Loucy (cell line): ENCODE measurements at regions not wholly inside any gene's neighbourhood (a gene's known extent, or its start where the extent isn't known, plus 50 kb on each side); places are given as distances from the start of the nearest gene placed in this dataset.

ENCODE experiments used
- H2AFZ ChIP-seq: fragments of 200-600 bp; sonication (generic); 2 replicates; pipeline ENCODE4 v1.6.0; 2016; ENCODE audit warnings: antibody characterized with exemption, mild to moderate bottlenecking, low read length, moderate library complexity
- H3F3A ChIP-seq: fragments of 200-600 bp; 2 replicates; pipeline ENCODE4 v1.6.0; 2016; ENCODE audit warnings: antibody characterized with exemption, low read depth, mild to moderate bottlenecking
- H3K27me3 ChIP-seq: fragments of 200-600 bp; sonication (generic); 2 replicates; pipeline ENCODE4 v1.6.1; 2014; ENCODE audit warnings: low read length, mild to moderate bottlenecking; ENCODE audit not compliant: insufficient read depth, poor library complexity, severe bottlenecking
- H3K36me3 ChIP-seq: fragments of 200-600 bp; sonication (generic); 2 replicates; pipeline ENCODE4 v1.6.1; 2016; ENCODE audit warnings: low read length; ENCODE audit not compliant: insufficient read depth
- H3K4me1 ChIP-seq: fragments of 200-600 bp; sonication (generic); 2 replicates; pipeline ENCODE4 v1.5.1; 2014; ENCODE audit warnings: low read length, mild to moderate bottlenecking; ENCODE audit not compliant: insufficient read depth, poor library complexity, severe bottlenecking
- H3K4me2 ChIP-seq: fragments of 200-600 bp; sonication (generic); 2 replicates; pipeline ENCODE4 v1.6.0; 2014; ENCODE audit warnings: antibody characterized with exemption, low read length, low read depth, mild to moderate bottlenecking; ENCODE audit not compliant: poor library complexity, severe bottlenecking
- H3K4me3 ChIP-seq: fragments of 200-600 bp; sonication (generic); 2 replicates; pipeline ENCODE4 v1.5.1; 2014; ENCODE audit warnings: low read length, mild to moderate bottlenecking, mixed read lengths; ENCODE audit not compliant: poor library complexity, severe bottlenecking
- H3K79me2 ChIP-seq: fragments of 200-600 bp; sonication (generic); 2 replicates; pipeline ENCODE4 v1.6.1; 2014; ENCODE audit warnings: low read length; ENCODE audit not compliant: insufficient read depth
- H3K9ac ChIP-seq: fragments of 200-600 bp; sonication (generic); 2 replicates; pipeline ENCODE4 v1.6.0; 2014; ENCODE audit warnings: mild to moderate bottlenecking, low read depth, low read length, moderate library complexity; ENCODE audit not compliant: poor library complexity, severe bottlenecking
- H3K9me2 ChIP-seq: fragments of 200-600 bp; sonication (generic); replicated peaks from 2 replicates; pipeline ENCODE4 v1.6.1; 2016; ENCODE audit warnings: low read depth, low read length, mixed read lengths
- H3K9me3 ChIP-seq: fragments of 200-600 bp; sonication (generic); 2 replicates; pipeline ENCODE4 v1.6.1; 2014; ENCODE audit warnings: mild to moderate bottlenecking, antibody characterized with exemption, low read length, low read depth; ENCODE audit not compliant: insufficient read depth
- H4K20me1 ChIP-seq: fragments of 200-600 bp; sonication (generic); 2 replicates; pipeline ENCODE4 v1.6.0; 2014; ENCODE audit warnings: antibody characterized with exemption, low read length, mild to moderate bottlenecking; ENCODE audit not compliant: insufficient read depth, poor library complexity, severe bottlenecking
- EZH2phosphoT487 ChIP-seq: fragments of 200-600 bp; IDR thresholded peaks from 2 replicates; pipeline ENCODE4 v1.6.1; 2018; ENCODE audit warnings: antibody characterized with exemption, mild to moderate bottlenecking, moderate library complexity, borderline replicate concordance
- TF ChIP-seq, protein P1 (sequence below): fragments of 200-600 bp; sonication (generic); conservative IDR thresholded peaks from 2 replicates; pipeline ENCODE4 v1.5.1; 2014; ENCODE audit warnings: mild to moderate bottlenecking, antibody characterized with exemption, low read length

DNA sequence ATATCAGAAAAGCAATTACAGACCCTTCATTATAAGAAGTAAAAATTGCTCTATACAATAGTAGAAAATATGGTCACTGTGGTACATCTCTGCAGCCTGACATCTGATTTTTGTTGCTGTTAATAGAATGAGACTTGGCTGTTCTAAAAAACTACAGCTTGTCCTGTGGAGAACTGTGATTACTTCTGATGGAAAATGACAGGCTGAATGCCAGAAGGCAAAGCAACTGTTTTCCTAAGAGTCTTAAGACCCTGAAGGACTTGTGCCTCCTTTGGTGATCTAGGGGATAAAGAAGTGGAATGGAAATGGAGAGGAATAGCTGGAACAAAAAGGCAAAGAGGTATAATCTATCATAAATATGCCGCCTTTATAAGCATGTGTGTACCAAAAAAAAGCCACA is 314.8 kb downstream of the BCHE start:
- Histone ChIP-seq H2AFZ (no peak overlapping the region), H3K4me3 (no peak overlapping the region), H4K20me1 (no peaks in the 10 kb centered on the region), H3K9me2 (no peaks in the 10 kb centered on the region), H3K9ac (no peak overlapping the region), H3K9me3 (no peaks in the 10 kb centered on the region), H3F3A (no peaks in the 10 kb centered on the region), H3K4me2 (no peak overlapping the region), H3K27me3 (no peaks in the 10 kb centered on the region), H3K4me1 (no peaks in the 10 kb centered on the region), H3K79me2 (no peaks in the 10 kb centered on the region), H3K36me3 (no peaks in the 10 kb centered on the region)
- no peak for TF ChIP-seq EZH2phosphoT487
- TF ChIP-seq, protein P1, sequence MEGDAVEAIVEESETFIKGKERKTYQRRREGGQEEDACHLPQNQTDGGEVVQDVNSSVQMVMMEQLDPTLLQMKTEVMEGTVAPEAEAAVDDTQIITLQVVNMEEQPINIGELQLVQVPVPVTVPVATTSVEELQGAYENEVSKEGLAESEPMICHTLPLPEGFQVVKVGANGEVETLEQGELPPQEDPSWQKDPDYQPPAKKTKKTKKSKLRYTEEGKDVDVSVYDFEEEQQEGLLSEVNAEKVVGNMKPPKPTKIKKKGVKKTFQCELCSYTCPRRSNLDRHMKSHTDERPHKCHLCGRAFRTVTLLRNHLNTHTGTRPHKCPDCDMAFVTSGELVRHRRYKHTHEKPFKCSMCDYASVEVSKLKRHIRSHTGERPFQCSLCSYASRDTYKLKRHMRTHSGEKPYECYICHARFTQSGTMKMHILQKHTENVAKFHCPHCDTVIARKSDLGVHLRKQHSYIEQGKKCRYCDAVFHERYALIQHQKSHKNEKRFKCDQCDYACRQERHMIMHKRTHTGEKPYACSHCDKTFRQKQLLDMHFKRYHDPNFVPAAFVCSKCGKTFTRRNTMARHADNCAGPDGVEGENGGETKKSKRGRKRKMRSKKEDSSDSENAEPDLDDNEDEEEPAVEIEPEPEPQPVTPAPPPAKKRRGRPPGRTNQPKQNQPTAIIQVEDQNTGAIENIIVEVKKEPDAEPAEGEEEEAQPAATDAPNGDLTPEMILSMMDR, result no peak

DNA sequence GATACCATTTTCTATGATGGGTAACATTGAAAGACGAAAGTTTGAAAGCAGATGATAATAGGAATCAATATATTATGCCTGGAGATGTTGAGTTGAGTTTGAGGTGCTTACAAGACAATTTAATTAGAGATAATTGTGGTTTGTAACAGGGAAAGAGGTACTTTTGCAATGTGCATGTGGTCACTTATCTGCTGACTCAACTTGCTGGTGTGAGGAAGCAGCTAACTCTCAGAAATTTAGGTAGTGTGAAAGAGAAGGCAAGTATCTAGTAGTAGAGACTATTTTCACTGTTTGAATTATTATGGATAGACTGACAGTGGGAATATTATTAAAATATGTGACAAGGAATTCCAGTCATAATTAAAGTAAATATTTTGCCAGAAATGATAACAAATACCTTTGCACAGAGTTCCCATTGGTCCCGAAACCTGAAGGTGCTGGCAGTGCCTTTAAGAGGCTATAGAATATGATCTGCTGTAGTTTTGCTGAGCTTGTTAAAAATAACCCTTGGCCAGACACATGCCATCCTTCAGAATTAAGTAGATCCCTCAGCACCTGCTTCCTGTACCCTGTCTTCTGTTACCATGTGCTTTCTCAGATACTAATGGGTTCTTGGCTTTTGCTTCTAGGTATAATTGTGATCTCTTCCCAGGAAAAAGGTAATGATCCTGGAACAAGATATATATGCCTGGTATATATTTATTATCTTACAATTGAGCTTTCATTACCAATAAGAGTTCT is 315.9 kb downstream of the BCHE start:
- Histone ChIP-seq H3F3A (no peaks in the 10 kb centered on the region), H3K9ac (no peak overlapping the region), H2AFZ (no peak overlapping the region), H4K20me1 (no peaks in the 10 kb centered on the region), H3K4me2 (no peak overlapping the region), H3K4me3 (no peak overlapping the region), H3K79me2 (no peaks in the 10 kb centered on the region), H3K36me3 (no peaks in the 10 kb centered on the region), H3K9me3 (no peaks in the 10 kb centered on the region), H3K27me3 (no peaks in the 10 kb centered on the region), H3K4me1 (no peaks in the 10 kb centered on the region), H3K9me2 (no peaks in the 10 kb centered on the region)
- TF ChIP-seq, protein P1, result no peak
- no peak for TF ChIP-seq EZH2phosphoT487

DNA sequence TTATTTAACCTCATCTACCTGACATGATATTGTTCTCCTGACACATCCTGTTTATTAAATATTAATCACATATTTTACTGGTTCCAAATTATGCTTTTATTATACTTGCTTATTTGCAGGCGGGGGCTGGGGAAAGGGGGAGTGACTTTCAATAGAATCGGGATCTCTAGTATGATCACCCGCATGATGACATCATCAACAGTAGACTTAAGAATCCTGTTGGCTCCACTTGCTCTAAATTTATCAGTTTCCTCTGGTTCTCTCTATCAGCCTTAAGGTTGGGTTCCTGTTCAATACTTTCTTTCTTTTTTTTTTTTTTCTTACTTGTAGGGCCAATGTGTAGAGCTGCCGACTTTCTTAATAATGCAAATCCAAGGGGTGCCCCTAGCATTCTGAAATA is 317.5 kb downstream of the BCHE start:
- Histone ChIP-seq H2AFZ (no peak overlapping the region), H3K9me2 (no peaks in the 10 kb centered on the region), H3K9ac (no peak overlapping the region), H3K36me3 (no peaks in the 10 kb centered on the region), H3K4me2 (no peak overlapping the region), H3K79me2 (no peaks in the 10 kb centered on the region), H3K4me1 (no peaks in the 10 kb centered on the region), H3K4me3 (no peak overlapping the region), H3K27me3 (no peaks in the 10 kb centered on the region), H4K20me1 (no peaks in the 10 kb centered on the region), H3F3A (no peaks in the 10 kb centered on the region), H3K9me3 (no peaks in the 10 kb centered on the region)
- no peak for TF ChIP-seq EZH2phosphoT487
- TF ChIP-seq, protein P1, result no peak
